UCSD-AML1 (cell line): ENCODE measurements at regions not wholly inside any gene's neighbourhood (a gene's known extent, or its start where the extent isn't known, plus 50 kb on each side); places are given as distances from the start of the nearest gene placed in this dataset.

Experiments used
- DNase-seq: peaks from one replicate; lab custom pipeline; 2025; ENCODE audit not compliant: unreplicated experiment; lab: John Stamatoyannopoulos, UW

GRCh38 chr14:101418601-101419000, 142.7 kb upstream of the DIO3 start:
- no peak for DNase-seq

GRCh38 chr14:101426466-101426865, 134.8 kb upstream of the DIO3 start:
- no peak for DNase-seq

GRCh38 chr14:101428409-101428808, 132.9 kb upstream of the DIO3 start:
- no peak for DNase-seq

- DNase-seq, result no peak
Observed at GRCh38 chr14:101435546-101435945, 125.7 kb upstream of the DIO3 start.

DNA sequence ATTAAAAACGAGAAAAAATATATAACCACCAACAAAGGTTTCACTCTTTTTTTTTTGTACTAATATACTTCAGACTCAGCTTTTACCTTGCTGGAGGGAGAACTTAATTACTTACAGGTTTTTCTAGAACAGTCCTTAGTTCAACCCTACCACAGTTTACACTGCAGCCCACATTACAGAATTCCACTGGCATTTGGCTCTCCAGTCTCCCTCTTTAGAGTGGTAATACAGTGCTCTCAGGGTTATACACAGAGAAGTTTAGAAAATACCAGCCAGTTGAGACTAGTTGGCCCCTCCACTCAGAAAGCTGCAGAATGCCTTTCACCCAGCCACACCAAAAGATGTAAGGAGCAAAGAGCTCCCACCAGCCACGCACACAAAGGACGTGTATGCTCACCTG, 122.3 kb upstream of the DIO3 start:
- DNase-seq, result no peak

DNA sequence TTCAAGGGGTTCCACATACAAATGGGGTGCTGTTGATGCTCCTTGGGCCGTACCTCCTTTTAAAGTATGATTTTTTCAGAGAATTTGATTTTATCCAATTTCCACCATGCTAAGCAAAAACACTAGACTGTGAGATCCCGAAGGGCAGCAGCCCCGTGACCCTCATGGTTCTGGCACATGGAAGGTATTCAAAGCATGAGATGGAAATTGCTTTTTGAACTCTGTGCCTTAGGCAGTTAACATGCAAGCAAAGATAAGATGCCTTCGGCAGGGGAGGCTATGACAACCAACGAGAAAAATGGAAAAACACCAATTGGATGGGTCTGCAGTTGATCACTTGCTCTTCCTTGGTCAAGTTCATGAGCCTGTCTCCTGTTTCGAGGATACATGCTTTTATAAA, 120.8 kb upstream of the DIO3 start:
- no peak for DNase-seq

DNA sequence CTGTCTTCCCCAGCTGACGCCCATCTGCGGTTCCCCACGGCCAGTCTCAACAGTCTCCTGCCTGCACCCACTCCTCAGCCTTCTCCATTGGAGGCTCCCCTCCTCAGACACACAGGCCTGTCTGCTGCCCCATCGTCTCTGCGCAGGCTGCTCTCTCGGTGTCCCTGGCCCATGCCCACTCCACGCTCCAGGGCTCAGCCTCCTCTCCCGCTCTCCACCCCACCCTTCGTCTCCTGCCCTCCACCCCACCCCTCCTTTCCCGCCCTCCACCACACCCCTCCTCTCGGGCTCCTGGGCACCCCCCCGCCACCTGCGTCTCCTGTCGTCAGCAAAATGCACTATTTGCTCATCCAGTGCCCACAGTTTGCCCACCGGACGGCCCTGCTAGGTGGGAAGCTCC, 119.6 kb upstream of the DIO3 start:
- DNase-seq, result no peak

DNA sequence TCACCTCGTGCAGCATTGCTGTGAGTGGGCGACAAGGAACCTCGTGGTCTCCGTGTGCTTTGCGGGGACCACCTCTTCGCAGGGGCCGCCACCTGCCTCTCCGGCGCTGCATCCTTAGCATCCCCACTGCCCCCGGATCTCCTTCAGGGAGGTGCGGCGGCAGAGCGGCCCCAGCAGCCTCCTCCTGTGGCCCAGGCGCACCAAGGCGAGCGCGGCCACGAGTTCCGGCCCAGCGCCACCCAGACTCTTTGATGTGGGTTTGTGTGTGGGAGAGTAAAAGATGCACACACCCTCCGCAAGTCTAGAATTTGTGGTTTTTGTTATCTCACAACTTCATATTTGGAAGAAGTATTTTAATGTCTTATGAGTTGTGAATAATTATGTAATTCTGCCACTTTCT, 118.8 kb upstream of the DIO3 start:
- peak; percentile 38 for DNase-seq

GRCh38 chr14:101444116-101444515, 117.2 kb upstream of the DIO3 start:
- DNase-seq, result no peak

GRCh38 chr14:101445278-101445677, 116.0 kb upstream of the DIO3 start:
- no peak for DNase-seq

GRCh38 chr14:101446387-101446969, 114.8 kb upstream of the DIO3 start:
- no peak for DNase-seq

DNA sequence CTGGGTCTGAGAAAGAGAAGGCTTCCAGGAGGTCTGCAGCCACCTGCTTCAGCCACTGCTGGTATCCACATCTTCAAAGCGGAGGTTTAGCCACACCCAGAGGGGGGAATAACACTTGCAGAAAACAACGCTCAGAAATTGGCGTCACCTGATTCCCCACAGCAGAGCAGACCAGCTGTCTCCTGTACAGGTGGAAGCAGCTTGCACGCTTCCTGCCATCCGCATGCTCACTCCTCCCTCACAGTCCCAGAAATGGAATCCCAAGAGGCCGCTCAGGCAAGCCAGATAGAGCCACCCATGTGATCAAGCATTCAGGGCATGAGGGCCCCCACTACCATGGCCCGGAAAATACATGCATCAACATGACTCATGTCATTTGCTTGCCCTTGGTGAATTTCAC, 112.2 kb upstream of the DIO3 start:
- DNase-seq, result no peak

DNA sequence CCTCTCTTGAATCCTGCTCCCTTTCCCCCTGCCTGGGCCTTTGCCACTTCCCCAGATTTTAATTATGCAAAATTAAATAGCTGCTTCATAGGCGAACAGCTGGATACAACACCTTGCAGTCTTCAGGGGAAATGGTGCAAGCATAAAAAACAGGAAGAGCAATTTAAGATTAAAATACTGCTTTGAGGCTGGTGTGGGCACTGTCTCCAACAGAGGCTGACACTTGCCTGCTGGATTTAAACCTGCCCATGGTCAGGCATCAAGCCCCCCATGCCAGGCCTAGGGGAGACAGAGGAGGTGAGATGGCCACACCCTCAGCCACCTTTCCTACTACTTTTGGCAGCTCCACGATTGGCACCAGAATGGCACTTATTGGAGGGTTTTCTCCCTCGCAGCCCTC, 110.1 kb upstream of the DIO3 start:
- DNase-seq, result no peak

DNA sequence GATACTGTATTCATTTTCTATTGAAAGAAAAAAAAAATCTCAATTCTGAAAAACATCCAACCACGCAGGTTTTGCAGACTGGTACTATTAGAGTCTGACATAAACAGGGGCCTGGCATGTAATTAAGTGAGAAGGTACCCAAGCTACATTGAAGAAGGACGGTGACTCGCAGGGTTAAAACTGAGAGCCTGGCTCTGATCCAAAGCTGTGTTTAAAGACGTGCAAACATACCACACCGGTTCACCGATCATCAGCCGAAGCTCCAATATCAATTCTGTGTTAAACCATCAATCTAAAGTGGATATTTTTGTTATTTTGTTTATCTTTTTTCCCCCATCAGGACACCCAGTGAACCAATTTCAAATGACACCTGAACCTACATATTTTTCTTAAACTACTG, 108.1 kb upstream of the DIO3 start:
- no peak for DNase-seq

DNA sequence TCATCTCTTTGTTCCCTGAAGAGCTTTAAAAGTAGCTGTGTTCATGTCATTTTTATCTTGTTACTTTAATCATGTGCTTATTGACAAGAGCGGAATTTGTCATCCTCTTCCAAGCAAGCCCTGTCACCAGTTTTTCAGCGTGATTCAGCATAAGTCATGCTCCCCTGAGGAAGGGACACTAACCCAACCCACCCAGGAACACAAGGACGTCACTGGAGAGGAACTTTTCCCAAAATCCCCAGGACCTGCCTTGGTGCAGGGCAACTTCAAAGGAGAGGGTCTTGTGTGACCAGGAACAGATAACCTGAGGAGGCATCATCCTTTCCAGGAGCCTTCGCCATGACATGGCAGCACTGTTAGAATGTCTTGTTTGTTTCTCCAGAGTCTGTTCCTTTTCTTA, 107.1 kb upstream of the DIO3 start:
- no peak for DNase-seq

DNA sequence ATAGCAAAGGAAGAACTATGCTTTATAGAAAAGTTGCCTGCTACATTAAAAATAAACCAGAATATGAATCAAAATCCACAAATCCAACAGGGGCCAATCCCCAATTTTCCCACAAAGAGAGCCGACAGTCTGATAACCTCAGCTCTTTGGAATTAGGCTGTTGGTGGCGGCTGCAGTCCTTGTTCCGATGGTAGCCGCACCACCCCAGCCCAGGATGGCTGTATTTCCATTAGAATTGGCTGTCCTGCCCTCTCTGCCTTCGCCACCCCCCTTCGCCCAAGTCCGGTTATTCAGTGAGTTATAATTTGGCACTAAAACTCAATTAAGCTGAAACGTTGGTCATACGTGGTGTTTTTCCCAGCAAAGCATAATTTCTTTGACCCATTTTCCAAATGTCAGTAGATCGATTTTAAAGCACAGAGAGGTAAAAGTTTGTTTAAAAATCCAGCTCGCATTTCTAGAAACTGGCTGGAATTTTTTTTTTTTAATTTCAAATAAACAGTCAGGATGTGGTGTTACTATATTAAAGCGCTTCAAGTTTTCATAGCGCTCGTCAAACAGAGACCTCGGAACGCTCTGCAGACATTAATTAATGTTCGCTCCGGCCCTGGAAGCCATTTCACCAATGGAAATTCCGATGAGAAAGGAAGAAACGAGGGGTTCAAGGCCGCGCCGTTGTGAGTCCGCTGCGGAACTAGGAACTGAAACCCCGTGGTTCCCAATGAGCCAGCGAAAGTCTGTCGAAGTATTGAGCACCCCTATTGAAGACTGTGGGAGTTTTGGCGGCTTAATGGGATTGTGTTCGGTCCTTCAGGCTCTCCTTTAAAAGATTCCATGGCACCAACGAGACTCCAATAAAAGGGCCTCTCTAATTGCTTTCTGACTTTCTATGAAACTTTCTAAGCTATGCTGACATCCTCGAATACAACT, 104.8 kb upstream of the DIO3 start:
- DNase-seq, result no peak

DNA sequence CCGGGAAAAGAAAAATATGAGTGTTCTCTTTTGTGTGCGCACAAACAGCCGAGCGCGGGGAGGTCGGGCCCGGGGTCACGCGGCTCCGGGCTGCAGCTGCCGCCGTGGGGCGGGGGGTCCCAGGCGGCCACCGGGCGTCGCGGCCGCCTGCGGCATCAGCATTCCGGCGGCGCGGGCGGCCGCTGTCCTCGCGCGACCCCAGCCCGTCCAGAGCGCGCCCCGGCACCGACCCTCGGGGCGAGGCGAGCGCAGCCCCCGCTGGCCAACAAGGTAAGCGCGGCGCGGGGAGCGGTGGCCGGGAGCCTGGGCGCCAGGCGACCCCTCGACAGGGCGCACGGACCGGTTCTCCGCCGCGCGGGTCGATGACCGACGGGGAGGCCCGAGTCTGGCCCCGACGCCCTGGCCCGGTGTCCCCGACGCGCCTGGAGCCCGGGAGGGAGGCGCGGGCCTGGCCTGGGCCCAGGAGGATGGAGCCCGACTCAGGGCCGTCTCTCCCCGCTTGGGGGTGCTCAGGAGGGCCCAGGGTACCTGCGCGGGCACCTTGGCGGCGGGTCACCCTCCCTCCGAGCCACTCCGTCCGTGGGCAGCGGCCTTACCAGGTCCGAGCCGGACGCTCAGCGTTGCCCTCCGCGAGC, 103.9 kb upstream of the DIO3 start:
- no peak for DNase-seq

DNA sequence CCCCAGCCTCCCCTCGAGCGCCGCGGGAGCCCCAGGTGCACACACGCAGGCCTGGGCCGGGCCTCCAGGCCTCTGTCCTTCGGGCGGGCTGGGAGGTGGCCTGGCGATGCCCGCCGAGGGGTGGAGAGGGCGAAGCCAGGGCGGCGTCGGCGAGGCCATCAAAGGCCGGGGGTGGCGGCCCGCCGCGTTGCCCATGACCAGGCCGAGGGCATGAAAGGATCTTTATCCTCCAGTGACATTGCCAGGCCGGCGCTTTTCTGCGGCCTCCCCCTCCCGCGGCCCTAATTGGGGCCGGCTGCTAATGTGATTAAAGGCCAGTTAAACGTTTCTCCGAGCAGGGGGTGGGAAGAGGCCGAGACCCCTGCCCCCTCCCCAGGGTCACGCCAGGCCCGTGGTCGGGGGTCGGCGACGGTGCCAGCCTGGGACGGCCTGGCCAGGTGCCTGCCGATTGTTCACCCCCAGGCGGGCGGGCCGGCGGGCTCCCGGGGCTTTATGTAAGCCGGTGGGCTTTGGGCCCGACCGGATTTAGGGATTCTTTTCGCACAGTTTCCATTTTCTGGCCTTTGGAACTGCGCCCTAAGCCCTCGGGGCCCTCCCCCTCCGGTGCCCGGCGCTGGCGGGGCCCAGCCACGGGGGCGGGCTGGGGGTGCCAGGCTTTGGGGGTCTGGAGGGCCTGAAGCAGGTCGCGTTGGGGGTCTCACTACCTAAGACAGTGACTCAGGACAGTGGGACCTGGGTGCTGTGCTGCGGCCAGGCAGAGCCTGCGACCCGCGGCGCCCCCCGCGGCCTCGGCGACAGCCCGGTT, 103.2 kb upstream of the DIO3 start:
- DNase-seq, result no peak

- DNase-seq, result no peak
Observed at GRCh38 chr14:101458741-101459550, 102.3 kb upstream of the DIO3 start.

DNA sequence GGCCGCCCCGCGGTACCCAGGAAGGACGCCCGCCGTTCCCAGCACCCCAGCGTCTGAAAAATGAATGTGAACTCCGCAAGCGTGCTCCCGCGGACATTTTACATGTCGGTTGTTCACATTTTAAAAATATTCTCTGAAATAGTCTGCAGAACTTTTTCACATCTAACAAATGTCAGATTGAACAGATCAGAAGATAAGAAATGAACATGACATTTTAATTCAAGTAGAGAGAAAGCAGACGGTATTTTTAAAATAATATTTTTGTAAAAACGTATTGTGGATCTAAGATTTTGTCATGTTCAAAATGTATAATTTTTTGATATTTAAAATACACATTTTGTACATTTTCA, 101.8 kb upstream of the DIO3 start:
- DNase-seq, result no peak

GRCh38 chr14:101460521-101460920, 100.8 kb upstream of the DIO3 start:
- DNase-seq, result no peak
